HG03571 (cell line): ENCODE measurements at regions not wholly inside any gene's neighbourhood (a gene's known extent, or its start where the extent isn't known, plus 50 kb on each side); places are given as distances from the start of the nearest gene placed in this dataset.
"Not testable (repeated sequence)": the region's sequence is repeated elsewhere in the genome, so short reads cannot be mapped to it uniquely, and the experiment has no call there.

Source experiments
- ATAC-seq: cut with Tn5 transposase; IDR thresholded peaks from one replicate; pipeline ENCODE4 v1.9.1; 2021; ENCODE audit not compliant: unreplicated experiment

DNA sequence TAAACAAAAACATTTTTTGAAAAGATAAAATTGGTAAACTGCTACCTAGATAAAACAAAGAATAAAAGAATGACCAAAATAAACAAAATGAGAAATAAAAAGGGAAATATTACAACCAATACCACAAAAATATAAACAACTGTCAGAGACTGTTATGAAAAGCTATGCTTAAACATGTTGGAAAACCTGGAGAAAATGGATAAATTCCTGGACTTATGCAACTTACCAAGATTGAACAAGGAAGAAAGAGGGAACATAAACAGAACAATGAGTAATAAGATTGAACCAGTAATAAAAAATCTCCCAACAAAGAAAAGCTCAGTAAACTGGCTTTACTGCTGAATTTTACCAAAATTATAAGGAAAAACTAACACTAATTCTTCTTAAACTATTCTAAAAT, 518.7 kb downstream of the GRXCR1 start:
- no peak for ATAC-seq

GRCh38 chr4:43423276-43423675, 530.8 kb downstream of the GRXCR1 start:
- ATAC-seq, result no peak

DNA sequence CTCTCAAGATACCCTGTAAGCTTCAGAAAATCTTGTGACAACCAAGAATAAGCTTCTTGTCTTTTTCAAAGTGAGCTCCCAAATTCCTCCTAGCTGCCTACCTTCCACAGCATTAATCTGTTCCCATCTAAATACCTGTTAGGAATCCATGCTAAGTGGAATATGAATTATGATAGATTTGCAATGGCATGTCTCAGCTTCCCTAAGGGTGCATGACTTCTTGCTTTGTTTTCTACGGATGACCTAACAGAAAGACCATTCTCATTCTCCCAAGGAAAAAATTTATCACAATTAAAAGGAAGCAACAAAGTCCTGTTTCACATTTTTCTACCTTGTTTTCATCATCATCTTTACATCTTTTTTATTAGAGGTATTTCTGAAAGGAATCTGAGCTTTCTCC, 532.7 kb downstream of the GRXCR1 start:
- ATAC-seq, result no peak

- ATAC-seq, result no peak
Measured at GRCh38 chr4:43435291-43435690, 542.8 kb downstream of the GRXCR1 start.

DNA sequence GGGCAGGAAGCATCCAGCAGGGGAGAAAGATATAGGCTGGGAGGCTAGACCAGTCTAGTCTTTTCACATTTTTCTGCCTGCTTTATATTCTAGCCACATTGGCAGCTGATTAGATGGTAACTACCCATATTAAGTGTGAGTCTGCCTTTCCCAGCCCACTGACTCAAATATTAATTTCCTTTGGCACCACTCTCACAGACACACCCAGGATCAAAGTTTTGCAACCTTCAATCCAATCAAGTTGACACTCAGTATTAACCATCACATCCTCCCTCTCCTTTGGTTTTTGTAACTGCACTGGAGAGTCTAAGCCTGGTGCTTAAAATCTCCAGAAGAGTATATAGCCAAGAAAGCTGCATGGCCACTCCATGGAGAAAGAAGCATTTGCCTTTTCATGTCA, 560.4 kb downstream of the GRXCR1 start:
- ATAC-seq, result no peak

DNA sequence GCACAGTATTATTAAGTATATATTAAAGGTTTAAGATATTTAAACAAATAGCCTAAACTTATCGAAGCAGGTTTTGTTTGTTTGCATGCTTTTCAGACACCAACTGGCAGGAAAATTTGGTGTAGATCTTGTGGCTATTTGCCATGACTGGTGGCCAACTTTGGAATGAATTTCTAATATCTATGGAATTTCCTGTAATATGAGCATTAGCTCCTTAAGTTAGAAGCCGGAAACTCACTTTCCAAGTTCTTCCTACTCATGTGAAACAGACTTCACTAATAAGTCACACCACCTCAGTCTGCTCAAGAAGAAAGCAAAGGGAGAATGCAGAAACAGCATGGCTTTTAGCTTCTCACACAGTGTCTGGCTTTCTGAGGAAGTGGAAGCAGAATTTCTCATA, 563.9 kb downstream of the GRXCR1 start:
- ATAC-seq, result no peak

DNA sequence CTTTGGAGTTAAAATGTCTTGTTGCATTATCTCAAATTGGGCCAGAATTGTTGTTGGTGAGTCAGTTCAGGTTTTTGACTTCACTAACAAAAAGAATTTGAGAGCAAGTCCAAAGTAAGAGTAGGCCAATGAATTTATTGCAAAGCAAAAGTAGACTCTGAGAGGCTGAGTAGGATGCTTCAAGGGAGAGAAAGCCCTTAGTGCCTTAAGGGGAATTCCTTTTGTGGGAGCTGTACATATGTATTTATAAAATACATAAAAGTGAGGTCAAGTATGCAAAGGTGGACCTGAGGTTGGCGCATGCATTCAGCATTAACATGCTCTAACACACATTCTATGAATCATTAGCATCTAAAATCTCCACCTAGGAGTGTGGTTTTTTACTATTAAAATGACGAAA, 565.4 kb downstream of the GRXCR1 start:
- no peak for ATAC-seq

DNA sequence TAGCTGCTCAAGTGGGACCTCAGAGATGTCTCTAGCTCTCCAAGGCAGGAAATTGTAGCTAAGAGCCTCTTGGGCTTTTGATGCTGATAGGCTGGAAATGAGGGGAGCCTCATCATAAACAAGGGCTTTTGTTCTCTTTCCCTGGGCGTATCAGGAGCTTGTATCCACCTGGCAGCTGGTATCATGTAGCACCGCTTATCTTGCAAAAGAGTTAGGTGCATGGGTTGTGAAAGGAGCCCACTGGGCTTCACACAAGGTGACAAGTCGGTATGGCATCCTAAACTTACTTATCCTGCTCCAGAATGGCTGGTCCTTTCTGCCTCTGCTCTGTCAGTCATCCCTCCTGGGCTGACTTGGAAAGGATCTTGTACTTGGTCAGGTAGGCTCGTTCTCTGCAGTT, 565.8 kb downstream of the GRXCR1 start:
- no peak for ATAC-seq

GRCh38 chr4:43471950-43472349, 579.4 kb downstream of the GRXCR1 start:
- no peak for ATAC-seq

DNA sequence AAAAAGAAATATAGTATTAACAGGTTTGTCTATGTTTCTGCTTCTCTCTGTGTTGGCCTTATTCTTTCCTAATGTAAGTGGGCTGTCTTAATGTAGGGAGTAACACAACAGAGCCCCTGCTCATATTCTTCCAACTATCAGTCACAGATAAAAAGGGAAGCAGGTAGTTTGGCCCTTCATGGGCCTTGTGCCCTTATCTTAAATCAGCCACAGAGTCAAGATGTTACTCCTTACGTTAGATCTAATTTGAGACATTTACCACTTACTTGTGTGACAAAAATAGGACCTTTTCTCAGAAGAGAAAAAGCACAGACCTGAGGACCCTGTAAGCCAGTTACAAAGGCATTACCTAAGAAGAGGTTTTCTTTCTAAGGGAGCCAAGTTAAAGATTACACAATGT, 589.0 kb downstream of the GRXCR1 start:
- no peak for ATAC-seq

- no peak for ATAC-seq
Measured at GRCh38 chr4:43485196-43485595, 592.7 kb downstream of the GRXCR1 start.

DNA sequence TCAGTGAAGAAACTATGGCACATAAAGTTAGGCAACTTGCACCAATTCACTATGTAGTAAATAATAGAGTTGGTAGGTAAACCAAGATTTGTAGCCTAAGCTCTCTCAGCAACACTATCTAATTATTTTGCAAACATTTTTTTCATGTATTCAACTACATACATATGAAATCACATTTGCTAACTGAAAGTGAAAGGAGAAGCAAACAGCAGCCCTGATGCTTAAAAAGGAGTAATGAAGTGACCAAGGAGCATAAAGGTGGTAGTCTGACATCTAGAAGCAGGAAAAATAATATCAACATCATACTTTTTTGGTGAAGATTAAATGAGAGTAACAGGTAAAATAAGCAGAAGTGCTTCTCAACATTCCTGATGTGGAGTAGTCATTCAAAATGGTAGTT, 603.7 kb downstream of the GRXCR1 start:
- ATAC-seq, result no peak

- no peak for ATAC-seq
Measured at GRCh38 chr4:43496602-43497001, 604.1 kb downstream of the GRXCR1 start.

- not testable (repeated sequence) for ATAC-seq
Measured at GRCh38 chr4:43505823-43506222, 613.3 kb downstream of the GRXCR1 start.

- no peak for ATAC-seq
Measured at GRCh38 chr4:43512253-43512652, 619.7 kb downstream of the GRXCR1 start.

DNA sequence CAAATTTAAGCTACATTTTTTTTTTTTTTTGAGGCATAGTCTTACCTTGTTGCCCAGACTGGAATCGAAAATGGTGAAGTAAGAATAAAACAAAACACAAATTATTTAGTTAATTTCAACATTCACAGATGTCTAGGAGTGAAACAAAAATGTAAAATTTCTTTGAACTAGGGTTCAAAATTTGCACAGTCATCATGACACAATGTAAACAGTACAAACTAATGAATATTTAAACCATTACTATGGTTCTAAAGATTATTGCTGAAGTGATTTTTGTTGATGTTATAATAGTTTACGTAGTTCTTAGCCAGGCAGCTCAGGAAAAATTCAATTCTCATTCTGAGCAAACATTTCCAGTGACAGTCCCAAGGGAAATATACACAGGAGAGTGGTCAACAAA, 633.1 kb downstream of the GRXCR1 start:
- no peak for ATAC-seq

DNA sequence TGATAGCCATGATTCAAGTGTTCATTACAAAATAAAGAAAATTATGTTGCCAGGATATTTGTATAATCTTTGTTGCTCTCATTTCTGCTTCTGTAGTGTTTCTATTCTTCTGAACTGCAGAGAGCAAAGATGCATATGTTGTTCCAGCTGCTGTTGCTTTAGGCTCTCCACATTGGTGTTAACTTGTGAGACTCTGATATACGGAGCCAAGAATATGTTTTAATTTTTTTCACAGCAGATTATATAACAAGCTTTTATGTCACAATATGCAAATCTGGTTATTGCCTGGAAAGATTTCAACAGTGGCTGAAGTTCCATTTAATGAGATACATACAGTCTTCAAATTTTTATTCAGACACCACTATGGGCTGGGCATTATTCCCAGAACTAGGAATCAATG, 655.0 kb downstream of the GRXCR1 start:
- no peak for ATAC-seq

GRCh38 chr4:43550981-43551627, 658.6 kb downstream of the GRXCR1 start:
- ATAC-seq, result no peak

DNA sequence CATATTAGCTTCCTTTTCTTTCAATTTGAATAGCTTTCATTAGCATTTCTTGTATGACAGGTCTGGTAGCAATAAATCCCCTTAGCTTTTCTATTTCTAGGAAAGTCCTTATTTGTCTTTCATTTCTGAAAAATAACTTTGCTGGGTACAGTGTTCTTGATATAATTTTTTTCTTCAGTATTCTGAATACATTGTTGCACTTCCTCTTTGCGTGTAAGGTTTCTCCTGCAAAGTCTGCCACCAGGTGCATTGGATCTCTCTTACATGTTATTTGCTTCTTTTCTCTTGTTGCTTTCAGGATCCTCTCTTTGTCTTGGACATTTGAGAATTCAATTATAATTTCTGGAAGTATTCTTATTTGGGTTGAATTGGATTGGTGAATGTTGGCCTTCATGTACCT, 663.7 kb downstream of the GRXCR1 start:
- no peak for ATAC-seq

- ATAC-seq, result no peak
Measured at GRCh38 chr4:43560047-43560446, 667.5 kb downstream of the GRXCR1 start.

DNA sequence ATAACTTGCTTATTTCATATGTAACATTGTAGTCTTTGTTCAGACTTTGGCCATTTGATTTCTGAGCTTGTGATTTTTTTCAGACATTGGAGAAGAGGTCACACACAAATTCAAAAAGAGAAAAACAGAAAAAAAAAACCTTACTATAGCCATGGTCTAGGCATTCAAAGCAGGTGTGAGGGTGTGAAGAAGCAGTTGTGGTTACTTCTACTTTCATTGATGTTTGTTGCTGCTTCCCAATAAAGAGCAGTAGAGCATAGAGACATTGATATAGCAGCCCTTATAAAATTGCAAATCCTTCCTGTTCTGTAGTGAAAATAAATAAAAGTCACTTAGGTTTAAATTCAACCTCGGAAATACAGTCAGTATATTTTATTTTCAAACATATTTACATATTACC, 671.6 kb downstream of the GRXCR1 start:
- ATAC-seq, result no peak

DNA sequence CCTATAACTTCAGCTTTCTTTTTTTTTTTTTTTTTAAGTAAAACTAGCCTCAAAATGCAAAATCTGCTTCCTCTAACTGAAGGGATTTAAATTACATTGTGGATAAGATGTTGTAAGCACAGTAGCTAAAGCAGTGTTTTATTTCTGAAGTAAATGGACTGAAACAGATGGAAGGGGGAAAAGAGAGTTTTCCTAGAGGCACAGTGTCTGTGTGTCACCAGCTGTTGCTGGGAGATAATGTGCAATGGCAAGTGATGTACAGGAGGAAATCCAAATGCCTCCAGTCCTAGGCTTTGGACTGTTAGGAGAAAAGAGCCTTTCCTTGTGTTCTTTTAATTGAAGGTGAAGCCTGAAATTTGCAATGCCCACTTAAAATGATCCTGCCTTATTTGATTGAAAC, 672.1 kb downstream of the GRXCR1 start:
- no peak for ATAC-seq

GRCh38 chr4:43567644-43568043, 675.1 kb downstream of the GRXCR1 start:
- ATAC-seq, result no peak

DNA sequence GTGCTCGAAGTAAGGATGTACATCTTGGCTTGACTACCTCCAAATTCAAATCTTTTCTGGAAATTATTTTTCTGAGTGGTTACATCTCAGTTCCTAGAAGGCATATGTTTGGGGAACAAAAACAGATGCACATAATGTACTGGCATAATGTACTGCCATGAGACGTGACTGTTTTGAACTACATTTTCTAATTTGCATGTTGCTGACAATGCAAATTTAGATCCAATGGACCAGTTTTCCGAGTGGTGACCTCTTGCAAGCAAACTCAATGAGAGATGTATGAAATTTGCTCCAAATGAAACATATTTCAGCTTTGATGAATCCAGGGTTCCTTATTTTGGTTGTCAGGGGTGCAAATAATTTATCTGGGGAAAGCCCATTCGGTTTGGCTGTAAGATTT, 694.3 kb downstream of the GRXCR1 start:
- no peak for ATAC-seq
